WTC11 (cell line): ENCODE measurements at regions not wholly inside any gene's neighbourhood (a gene's known extent, or its start where the extent isn't known, plus 50 kb on each side); places are given as distances from the start of the nearest gene placed in this dataset.

Experiments used
- SP1 ChIP-seq: sonication (generic); formaldehyde crosslinking; conservative IDR thresholded peaks from 2 replicates; pipeline ENCODE4 v1.8.1; 2022; ENCODE audit warnings: missing genetic modification reagents
- USF2 ChIP-seq: sonication (generic); formaldehyde crosslinking; IDR thresholded peaks from 2 replicates; pipeline ENCODE4 v1.8.1; 2023; ENCODE audit warnings: mild to moderate bottlenecking, missing genetic modification reagents, moderate library complexity

GRCh38 chr3:182673336-182673735 lies 120.0 kb upstream of the ATP11B start:
- no peak for TF ChIP-seq USF2 (CRISPR knock-in tag)
- TF ChIP-seq SP1 = no peak
